H7 (cell line): ENCODE measurements at regions not wholly inside any gene's neighbourhood (a gene's known extent, or its start where the extent isn't known, plus 50 kb on each side); places are given as distances from the start of the nearest gene placed in this dataset.
"Not testable (repeated sequence)": the region's sequence is repeated elsewhere in the genome, so short reads cannot be mapped to it uniquely, and the experiment has no call there.

Source experiments
- DNase-seq: peaks from one replicate; pipeline ENCODE4 v3.0.0; 2012
- H3K27me3 ChIP-seq: 2 replicates; pipeline ENCODE4 v1.6.0; 2011; ENCODE audit warnings: mild to moderate bottlenecking, low read length; ENCODE audit not compliant: control insufficient read depth, insufficient read depth
- H3K36me3 ChIP-seq: replicated peaks from 2 replicates; pipeline ENCODE4 v1.5.1; 2011; ENCODE audit warnings: low read length; ENCODE audit not compliant: control insufficient read depth, insufficient read depth
- H3K4me3 ChIP-seq: 2 replicates; pipeline ENCODE4 v1.5.1; 2011; ENCODE audit warnings: low read depth, mild to moderate bottlenecking, control low read depth, low read length, moderate library complexity; ENCODE audit not compliant: insufficient read depth

DNA sequence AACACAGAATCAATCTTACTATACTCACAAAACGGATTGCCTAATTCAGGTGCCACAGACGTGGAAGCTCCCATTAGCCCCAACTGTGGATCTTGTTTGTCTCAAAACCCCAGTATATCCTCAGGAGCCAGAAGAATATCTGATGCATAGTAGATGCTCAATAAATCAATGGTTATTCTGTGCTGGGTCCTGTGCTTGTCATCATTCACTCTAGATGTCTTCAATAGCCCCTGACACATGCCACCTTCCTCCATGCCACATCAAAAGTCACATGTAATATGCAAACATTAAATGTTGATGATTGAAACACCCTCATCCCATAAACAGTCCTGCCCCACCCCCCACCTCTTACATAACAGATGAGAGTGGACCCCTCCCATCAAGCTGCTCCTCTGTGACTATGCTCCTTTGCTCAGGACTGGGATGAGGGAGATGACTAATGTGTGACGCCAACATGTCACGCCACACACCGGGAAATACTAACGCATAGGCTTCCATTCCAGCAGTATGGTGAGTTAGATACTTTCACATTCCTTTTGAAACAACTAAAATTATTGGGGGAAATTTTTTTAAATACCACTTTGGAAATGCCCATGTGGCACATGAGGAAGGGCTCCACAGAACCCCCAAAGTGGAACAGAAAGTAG is 267.6 kb upstream of the SDK2 start:
- no peak for DNase-seq
- H3K36me3 ChIP-seq: no peaks in the 10 kb centered on the region
- H3K4me3 ChIP-seq: no peak overlapping the region
- peaks cover 20% of the 10 kb centered on the region for H3K27me3 ChIP-seq

DNA sequence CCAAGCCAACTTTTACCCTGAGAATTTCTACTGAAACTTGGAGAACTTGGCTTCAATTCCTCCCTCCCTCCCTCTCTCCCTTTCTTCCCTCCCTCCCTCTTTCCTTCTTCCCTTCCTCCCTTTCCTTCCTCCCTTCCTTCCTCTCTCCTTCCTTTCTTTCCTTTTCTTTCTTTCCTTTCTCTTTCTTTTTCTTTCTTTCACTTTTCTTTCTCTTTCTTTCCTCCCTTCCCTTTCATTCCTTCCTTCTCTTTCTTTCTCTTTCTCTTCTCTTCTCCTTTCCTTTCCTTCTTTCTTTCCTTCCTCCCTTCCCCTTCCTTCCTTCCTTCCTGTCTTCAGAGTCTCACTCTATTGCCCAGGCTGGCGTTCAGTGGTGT is 268.1 kb upstream of the SDK2 start:
- DNase-seq: no peak
- Histone ChIP-seq H3K4me3 (no peak overlapping the region), H3K27me3 (peaks cover 18% of the 10 kb centered on the region), H3K36me3 (no peaks in the 10 kb centered on the region)

DNA sequence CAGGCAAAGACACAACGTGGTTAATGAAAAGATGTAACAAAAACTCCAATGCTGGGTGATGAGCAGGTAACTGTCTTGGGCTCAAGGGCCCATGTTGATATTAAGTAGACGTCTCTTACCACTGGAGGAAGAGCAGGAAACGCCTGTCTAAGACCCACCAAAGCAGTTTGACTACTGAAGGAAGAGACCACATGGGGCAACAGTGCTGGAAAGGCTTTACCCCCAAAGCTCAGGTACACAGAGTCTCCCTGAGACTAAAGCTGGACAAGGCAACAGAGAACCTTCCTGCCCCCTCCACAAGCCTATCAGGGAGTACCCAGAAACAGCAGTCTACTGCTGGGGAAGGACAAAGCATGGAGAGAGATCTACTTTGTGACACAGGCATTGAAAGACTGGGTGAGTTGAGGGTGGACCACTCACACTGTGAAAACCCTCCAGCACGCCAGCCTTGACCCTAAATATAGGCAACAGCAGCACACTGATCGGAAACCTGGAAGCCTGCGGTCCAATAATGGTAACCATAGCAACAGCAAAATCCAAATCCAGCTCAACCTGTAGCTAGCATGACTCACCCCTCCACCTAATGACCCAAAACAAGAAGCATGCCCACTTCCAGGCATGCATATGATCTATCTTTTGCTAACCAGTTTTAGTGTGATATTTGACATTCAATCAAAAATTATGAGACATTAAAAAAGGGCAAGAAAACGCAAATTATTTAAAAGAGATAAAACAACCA is 270.5 kb upstream of the SDK2 start:
- Histone ChIP-seq H3K4me3 (no peak overlapping the region), H3K36me3 (no peaks in the 10 kb centered on the region), H3K27me3 (peaks cover 7% of the 10 kb centered on the region)
- DNase-seq: no peak

DNA sequence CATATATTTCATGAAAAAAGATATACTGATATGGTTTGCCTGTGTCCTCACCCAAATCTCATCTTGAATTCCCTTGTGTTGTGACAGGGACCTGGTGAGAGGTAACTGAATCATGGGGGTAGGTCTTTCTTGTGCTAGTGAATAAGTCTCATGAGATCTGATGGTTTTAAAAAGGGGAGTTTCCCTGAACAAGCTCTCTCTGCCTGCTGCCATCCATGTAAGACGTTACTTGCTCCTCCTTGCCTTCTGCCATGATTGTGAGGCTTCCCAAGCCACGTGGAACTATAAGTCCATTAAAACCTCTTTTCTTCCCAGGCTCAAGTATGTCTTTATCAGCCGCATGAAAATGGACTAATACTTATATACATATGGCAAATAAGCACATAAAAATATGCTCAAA is 274.8 kb upstream of the SDK2 start:
- H3K36me3 ChIP-seq, H3K27me3 ChIP-seq, H3K4me3 ChIP-seq, DNase-seq: not testable (repeated sequence)

DNA sequence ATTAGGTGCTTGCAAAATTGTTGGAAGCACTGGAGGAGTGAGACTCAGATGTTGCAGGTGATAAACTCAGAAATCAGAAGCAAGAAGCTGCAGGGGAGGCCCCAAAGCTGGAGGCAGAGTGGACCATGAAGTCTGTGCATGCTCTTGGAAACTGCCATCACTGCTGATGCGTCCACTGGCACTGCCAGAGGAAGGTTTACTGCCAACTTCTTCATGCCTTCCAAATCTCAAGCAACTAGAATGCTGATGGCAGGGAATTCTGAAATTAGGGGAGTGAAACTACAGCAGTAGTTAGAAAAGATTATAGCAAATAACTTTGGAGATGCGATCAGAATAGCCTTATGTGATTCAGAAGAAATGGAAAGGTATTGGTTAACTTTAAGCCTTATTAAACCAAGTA is 277.1 kb upstream of the SDK2 start:
- H3K36me3 ChIP-seq: no peaks in the 10 kb centered on the region
- no peaks in the 10 kb centered on the region for H3K27me3 ChIP-seq
- DNase-seq: no peak
- H3K4me3 ChIP-seq: no peak overlapping the region

DNA sequence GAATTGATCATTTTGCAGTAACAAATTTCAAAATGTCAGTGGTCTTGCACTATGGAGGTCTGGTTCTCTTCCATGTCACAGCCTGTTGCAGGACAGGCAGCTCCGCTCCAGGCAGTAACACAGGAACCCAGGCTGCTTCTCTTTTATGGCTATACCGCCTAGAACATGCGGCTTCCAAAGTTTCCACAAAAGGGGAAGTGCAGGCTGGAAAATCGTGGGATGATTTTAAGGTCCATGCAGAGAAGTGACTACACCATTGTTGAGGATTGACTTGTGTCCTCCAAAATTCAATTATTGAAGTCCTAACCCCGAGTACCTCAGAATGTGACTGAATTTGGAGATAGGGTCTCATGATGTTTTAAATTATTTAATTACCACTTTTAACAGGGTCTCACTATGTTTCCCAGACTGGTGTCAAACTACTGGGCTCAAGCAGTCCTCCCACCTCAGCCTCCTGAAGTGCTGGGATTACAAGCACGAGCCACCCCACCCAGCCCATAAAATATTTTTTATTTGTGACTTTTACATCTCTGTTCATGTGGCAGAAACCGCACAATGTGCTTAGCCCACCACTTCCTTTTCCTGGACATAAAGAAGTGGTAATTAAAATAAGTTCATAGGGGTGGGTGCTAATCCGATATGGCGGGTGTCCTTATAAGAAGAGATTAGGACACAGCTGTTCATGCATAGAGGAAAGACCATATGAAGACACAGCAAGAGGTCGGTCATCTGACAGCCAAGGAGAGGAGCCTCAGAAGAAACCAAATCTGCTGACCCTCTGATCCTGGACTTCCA is 279.2 kb upstream of the RPL38 start:
- H3K36me3 ChIP-seq: no peaks in the 10 kb centered on the region
- DNase-seq: no peak
- no peaks in the 10 kb centered on the region for H3K27me3 ChIP-seq
- no peak overlapping the region for H3K4me3 ChIP-seq

DNA sequence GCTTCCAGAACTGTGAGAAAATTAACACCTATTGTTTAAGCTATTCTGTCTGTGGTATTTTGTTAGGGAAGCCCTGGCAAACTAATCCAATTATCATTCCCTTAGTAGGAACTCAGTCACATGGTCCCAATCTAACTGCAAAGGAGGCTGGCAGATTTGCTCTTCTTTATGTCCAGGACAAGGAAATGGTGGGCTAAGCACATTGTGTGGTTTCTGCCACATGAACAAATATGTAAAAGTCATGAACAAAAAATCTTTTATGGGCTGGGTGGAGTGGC is 278.6 kb upstream of the RPL38 start:
- Histone ChIP-seq H3K36me3 (no peaks in the 10 kb centered on the region), H3K27me3 (no peaks in the 10 kb centered on the region), H3K4me3 (no peak overlapping the region)
- DNase-seq: no peak

DNA sequence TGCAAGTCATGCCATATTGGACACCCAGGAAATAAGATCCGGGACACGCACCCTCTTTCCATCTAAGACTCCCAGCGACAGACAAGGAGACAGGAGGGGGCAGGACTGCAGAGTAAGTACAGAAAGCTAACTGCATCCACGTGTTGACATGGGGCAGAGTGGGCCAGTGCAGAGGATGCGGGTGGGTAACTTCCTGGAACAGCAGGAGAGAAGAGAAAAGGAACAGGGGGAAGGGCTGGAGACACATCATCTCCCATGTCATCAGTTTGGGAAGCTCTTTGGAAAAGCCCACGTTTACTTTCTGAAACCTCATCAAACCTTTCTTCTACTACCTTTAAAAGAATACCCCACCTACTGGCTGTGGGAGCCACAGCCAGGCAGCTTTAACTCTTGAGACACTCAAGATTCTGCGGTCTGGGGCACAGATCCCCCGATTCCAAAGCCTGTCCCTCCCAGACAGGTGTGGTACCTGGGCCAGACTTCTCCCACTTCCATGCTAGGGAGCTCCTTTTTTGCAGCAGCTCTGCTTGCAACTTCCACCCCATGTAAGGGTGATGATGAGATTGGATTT is 273.5 kb upstream of the RPL38 start:
- H3K4me3 ChIP-seq: no peak overlapping the region
- DNase-seq: no peak
- no peaks in the 10 kb centered on the region for H3K27me3 ChIP-seq
- H3K36me3 ChIP-seq: no peaks in the 10 kb centered on the region

DNA sequence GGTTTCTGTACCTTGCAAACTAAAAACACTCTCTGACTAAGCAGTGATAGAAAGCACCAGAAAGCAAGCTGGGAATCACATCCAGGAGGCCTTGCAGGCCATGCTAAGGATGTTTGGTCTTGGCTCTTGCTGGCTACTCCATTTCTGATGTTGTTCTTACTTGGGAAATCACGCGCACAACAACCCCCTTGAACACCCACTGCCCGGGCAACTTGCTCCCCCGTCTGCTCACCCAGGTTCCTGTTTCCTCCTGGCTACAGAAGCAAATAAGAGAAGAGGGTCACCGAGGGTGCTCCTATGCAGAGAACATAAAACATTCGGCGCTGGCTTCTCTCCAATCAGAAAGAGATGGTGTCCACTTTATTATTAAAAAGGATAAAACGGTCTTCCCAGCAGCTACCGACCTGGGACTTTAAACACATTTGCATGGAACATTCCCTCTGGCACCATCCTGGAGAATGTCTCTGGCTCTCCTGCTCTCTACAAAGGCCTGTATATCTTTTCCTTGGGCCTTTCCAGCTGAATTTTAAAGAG is 271.2 kb upstream of the RPL38 start:
- Histone ChIP-seq H3K27me3 (no peaks in the 10 kb centered on the region), H3K36me3 (no peaks in the 10 kb centered on the region), H3K4me3 (no peak overlapping the region)
- DNase-seq: no peak

DNA sequence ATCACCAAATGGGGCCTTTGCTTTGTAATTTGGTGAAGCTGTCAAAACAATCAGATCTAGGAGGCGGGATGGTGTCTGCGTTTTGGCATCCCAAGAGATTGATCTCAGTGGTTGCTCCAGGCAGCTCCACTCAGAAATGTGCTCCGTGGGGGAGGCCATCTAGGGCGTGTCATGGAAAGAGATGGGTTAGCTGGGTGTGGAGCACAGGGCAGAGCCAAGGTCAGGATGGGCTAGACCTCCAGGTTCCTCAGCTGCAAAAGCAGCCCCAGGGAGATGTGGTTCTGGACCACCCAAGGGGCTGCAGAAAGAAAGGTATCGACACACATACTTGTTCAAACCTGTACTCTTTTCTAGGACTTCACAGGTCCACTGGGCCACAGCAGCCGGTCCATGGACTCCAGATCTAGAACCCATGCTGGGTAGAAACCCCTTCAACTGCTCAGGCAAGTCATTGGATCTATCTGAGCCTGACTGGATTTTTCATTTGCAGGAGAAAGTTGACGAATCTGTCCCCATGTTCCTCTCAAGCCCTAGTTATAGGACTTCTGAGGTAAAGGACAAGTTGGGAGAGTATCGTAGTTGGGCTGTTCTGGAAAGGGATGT is 270.2 kb upstream of the RPL38 start:
- H3K27me3 ChIP-seq: no peaks in the 10 kb centered on the region; the same call in 1 of the 2 replicates
- no peaks in the 10 kb centered on the region for H3K36me3 ChIP-seq
- no peak for DNase-seq
- H3K4me3 ChIP-seq: no peak overlapping the region

DNA sequence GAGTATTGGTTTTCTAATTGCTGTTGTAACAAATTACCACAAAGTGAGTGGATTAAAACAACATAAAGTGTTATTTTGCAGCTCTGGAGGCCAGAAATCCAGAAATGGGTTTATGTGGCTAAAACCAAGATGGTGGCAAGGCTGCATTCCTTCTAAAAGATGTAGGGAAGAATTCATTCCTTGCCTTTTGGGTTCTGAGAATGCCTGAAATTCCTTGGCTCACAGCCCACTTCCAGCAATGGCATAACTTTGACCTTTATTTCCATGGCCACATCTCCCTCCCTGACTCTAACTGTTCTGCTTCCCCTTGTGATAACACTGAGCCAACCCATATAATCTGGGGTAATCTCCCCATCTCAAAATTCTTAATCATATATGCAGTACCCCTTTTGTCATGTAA is 269.6 kb upstream of the RPL38 start:
- H3K4me3 ChIP-seq: no peak overlapping the region
- H3K27me3 ChIP-seq: no peaks in the 10 kb centered on the region; the same call in 1 of the 2 replicates
- no peak for DNase-seq
- H3K36me3 ChIP-seq: no peaks in the 10 kb centered on the region

DNA sequence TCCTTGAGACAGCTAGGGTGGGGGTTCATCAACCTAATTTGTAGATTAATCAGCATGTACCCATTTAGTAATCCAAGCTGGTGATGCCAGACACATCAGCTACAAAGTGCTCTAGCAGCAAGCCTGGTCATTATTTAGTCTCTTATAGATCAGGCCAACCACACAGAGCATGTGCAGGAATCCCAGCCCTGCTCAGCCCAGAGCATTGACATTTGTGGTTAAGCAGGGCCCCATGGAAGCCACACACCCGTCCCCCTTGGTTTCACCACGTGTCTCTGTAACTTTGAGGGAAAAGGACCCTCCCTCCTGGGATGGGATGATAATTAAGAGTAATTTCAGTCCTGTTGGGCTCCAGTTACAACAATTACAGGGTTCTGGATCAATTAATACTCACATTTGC is 268.8 kb upstream of the RPL38 start:
- Histone ChIP-seq H3K4me3 (no peak overlapping the region), H3K27me3 (no peaks in the 10 kb centered on the region; the same call in 1 of the 2 replicates), H3K36me3 (no peaks in the 10 kb centered on the region)
- DNase-seq: no peak

DNA sequence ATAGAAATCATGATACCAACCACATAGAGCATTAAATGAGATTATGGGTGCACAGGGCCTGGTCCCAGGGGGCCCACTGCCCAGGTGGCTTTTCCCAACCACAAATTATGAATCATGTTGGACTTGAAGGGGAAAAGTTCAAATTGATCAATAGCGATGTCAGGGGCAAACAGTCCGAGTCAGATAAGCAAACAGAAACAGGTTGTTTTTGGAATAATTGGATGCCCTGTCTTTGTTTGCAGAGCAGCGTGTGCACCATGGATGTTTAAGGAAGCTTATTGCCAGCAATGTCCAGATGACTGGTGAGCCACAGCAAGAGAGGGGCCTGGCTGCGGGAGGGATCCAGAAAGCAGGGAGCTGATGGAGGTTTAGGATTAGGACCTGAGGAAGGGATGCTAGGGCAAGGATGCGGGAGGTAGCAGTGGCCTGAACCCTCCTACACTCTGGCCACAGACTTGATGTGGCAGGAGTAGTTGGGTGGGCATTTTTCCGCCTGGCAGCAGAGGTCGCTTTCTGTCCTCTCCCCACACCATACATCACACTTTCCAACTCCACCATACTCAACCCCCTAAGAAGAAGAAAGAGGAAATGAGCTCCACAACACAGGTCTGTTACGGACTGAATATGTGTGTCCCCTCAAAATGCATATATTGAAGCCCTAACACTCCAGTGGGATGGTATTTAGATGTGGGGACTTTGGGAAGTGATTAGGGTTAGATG is 266.4 kb upstream of the RPL38 start:
- H3K36me3 ChIP-seq: no peaks in the 10 kb centered on the region
- DNase-seq: peak; percentile 23
- no peaks in the 10 kb centered on the region; the same call in 1 of the 2 replicates for H3K27me3 ChIP-seq
- H3K4me3 ChIP-seq: no peak overlapping the region

DNA sequence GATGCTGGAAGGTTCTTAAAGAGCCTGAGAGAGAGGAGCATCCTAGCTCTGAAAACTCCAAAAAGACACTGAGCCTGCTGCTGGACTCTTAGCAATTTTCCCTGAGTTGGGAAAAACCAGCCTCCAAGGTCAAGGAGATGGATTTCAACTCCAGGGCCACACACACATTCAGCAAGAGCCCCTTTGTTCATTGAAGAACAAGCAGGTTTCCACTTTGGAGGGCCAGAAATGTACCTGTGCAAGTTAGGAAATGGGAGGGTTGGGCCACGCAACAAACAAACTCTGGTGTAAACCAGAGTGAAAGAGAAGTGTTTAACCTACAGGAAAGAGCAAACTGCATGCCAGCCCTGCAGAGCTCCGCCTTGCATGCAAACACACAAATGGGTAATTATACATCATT is 264.8 kb upstream of the RPL38 start:
- no peaks in the 10 kb centered on the region; the same call in 1 of the 2 replicates for H3K27me3 ChIP-seq
- no peak for DNase-seq
- H3K4me3 ChIP-seq: no peak overlapping the region
- H3K36me3 ChIP-seq: no peaks in the 10 kb centered on the region
